Heart left ventricle (tissue), 16 donors: ENCODE measurements at regions not wholly inside any gene's neighbourhood (a gene's known extent, or its start where the extent isn't known, plus 50 kb on each side); places are given as distances from the start of the nearest gene placed in this dataset.

Experiments
- ATAC-seq, 4 donors: fragments of 200-7000 bp; cut with Tn5 transposase; one replicate each; pipeline ENCODE4 v1.9.1; 2020 to 2022; ENCODE audit warnings: moderate library complexity in 4 of 4, mild to moderate bottlenecking in 3 of 4, moderate number of reproducible peaks in 1 of 4
- DNase-seq, 5 donors: peaks; one replicate each; pipeline ENCODE4 v3.0.0-alpha.2; 2020
- H3K27ac ChIP-seq, 12 donors: fragments of 200-600 bp; sonication (generic) in 4 of 12; one replicate each; pipeline versions ENCODE4 v1.5.0 to v1.8.0; 2016 to 2022; ENCODE audit warnings: mild to moderate bottlenecking in 2 of 12
- H3K27me3 ChIP-seq, 9 donors: fragments of 200-600 bp; sonication (generic) in 2 of 9; one replicate each; pipeline versions ENCODE4 v1.5.1 to v1.8.0; 2016 to 2022; ENCODE audit warnings: mild to moderate bottlenecking in 3 of 9
- H3K36me3 ChIP-seq, 9 donors: fragments of 200-600 bp; sonication (generic) in 2 of 9; one replicate each; pipeline versions ENCODE4 v1.5.0 to v1.8.0; 2018 to 2022; ENCODE audit warnings: mild to moderate bottlenecking in 2 of 9
- H3K4me1 ChIP-seq, 12 donors: fragments of 200-600 bp; sonication (generic) in 4 of 12; one replicate each; pipeline versions ENCODE4 v1.5.0 to v1.8.0; 2016 to 2022; ENCODE audit warnings: mild to moderate bottlenecking in 3 of 12
- H3K4me3 ChIP-seq, 12 donors: fragments of 200-600 bp; sonication (generic) in 4 of 12; one replicate each; pipeline versions ENCODE4 v1.5.0 to v1.8.0; 2017 to 2022; ENCODE audit warnings: mild to moderate bottlenecking in 9 of 12, moderate library complexity in 4 of 12
- H3K9me3 ChIP-seq, 12 donors: fragments of 200-600 bp; sonication (generic) in 4 of 12; one replicate each; pipeline versions ENCODE4 v1.5.0 to v1.8.0; 2016 to 2022; ENCODE audit warnings: mild to moderate bottlenecking in 1 of 12
- CTCF ChIP-seq, 12 donors: fragments of 200-600 bp; sonication (generic) in 4 of 12; IDR thresholded peaks; one replicate each; pipeline versions ENCODE4 v1.5.0 to v1.8.0; 2018 to 2022; ENCODE audit warnings: antibody characterized with exemption in 12 of 12, mild to moderate bottlenecking in 5 of 12
- POLR2A ChIP-seq, 2 donors: fragments of 450-650 bp; IDR thresholded peaks; one replicate each; pipeline ENCODE4 v1.6.1; 2017; ENCODE audit warnings: antibody characterized with exemption in 2 of 2, mild to moderate bottlenecking in 2 of 2, moderate library complexity in 2 of 2
- WGBS, 4 donors: extraction: QIAGEN DNeasy Blood & Tissue Kit in 2 of 4; methylation state at CpG; one replicate each; pipeline versions ENCODE4 v1.1.5 to v1.1.7; 2013 to 2018; 5-methylcytosine and 5-hydroxymethylcytosine counted together
- intact Hi-C, 10 donors: fragments of 100-400 bp; cut with DNase I; formaldehyde crosslinking; loops; one replicate each; pipeline versions ENCODE4 v1.11.1 to v1.14.2; 2022
- donor health status: ischemic (EF 13 %, LVEDD 7.1; RV severe dilation, severe dysfunction).
- donor health status: healthy with polysubstance abuse.
- donor health status: DM: no; HTN: yes; CAD: no.
- donor health status: DM: no; HTN: no; CAD: no.
- donor health status: ischemic (EF 25% LVEDD 6.9; RV normal size, moderate dysfunction).
- donor health status: ischemic (EF 25% LVEDD 5.7; RV mildly dilated, moderate dysfunction).
- donor health status: healthy.
- donor health status: DM: yes; HTN: yes; CAD: no.
- donor health status: ischemic (EF 35%, LVEDD 5.7; RV mildly dilated, moderate dysfunction).
- donor health status: nonischemic (EF 11% LVEDD 7.7; RV severe dilation, severe dysfunction).
- donor health status: DM: yes; HTN: yes; CAD: no.
- donor health status: PGD.
- donor health status: ischemic (EF 29% LVEDD 5.4; RV normal size, mild dysfunction).
- donor health status: nonischemic (EF 23%, LVEDD 6.1; RV moderate dilation, normal function).

GRCh38 chr6:106035655-106036054, 50.5 kb upstream of the PRDM1 start:
- intact Hi-C loops: no loop called here
- no peak for TF ChIP-seq CTCF (IDR thresholded peaks at IDR 0.05)
- no peak for TF ChIP-seq POLR2A (IDR thresholded peaks at IDR 0.05)
- no peak for DNase-seq
- H3K27ac ChIP-seq: no peak overlapping the region
- H3K36me3 ChIP-seq: no peaks in the 10 kb centered on the region
- no peak for ATAC-seq
- H3K27me3 ChIP-seq: no peaks in the 10 kb centered on the region
- no peaks in the 10 kb centered on the region for H3K4me1 ChIP-seq
- 89 to 97% (median 93%) methylated on average over 2 of the region's 2 CpGs for WGBS, 4 donors
- H3K9me3 ChIP-seq: peaks cover 0 to 29% (median 1%) of the 10 kb centered on the region in 12 donors
- no peak overlapping the region for H3K4me3 ChIP-seq

GRCh38 chr6:106033806-106034205, 52.3 kb upstream of the PRDM1 start:
- 65 to 96% (median 95%) methylated on average over 2 of the region's 2 CpGs for WGBS, 4 donors

GRCh38 chr6:106027758-106028157, 58.4 kb upstream of the PRDM1 start:
- ATAC-seq: no peak
- TF ChIP-seq POLR2A (IDR thresholded peaks at IDR 0.05) (no peak), CTCF (IDR thresholded peaks at IDR 0.05) (no peak)
- Histone ChIP-seq H3K4me1 (no peaks in the 10 kb centered on the region), H3K36me3 (no peaks in the 10 kb centered on the region), H3K9me3 (no peaks in the 10 kb centered on the region), H3K27ac (no peak overlapping the region), H3K4me3 (no peak overlapping the region), H3K27me3 (peaks cover 0 to 15% (median 4%) of the 10 kb centered on the region in 9 donors)
- intact Hi-C loops: no loop called here
- DNase-seq: no peak

More at GRCh38 chr6:106033806-106034205, 52.3 kb upstream of the PRDM1 start:
- no peak overlapping the region for H3K27ac ChIP-seq
- TF ChIP-seq CTCF (IDR thresholded peaks at IDR 0.05): no peak
- no peak for TF ChIP-seq POLR2A (IDR thresholded peaks at IDR 0.05)
- H3K9me3 ChIP-seq: peaks cover 0 to 29% (median 1%) of the 10 kb centered on the region in 12 donors
- intact Hi-C loops: no loop called here
- no peak overlapping the region for H3K4me3 ChIP-seq
- ATAC-seq (no peak), DNase-seq (no peak)
- no peaks in the 10 kb centered on the region for H3K27me3 ChIP-seq
- no peaks in the 10 kb centered on the region for H3K36me3 ChIP-seq
- H3K4me1 ChIP-seq: no peaks in the 10 kb centered on the region

- intact Hi-C loops: no loop called here
- no peak for DNase-seq
- Histone ChIP-seq H3K4me3 (no peak overlapping the region), H3K4me1 (no peaks in the 10 kb centered on the region), H3K9me3 (no peaks in the 10 kb centered on the region), H3K36me3 (no peaks in the 10 kb centered on the region), H3K27ac (peak overlapping the region in 1 of 12 donors; percentile 38), H3K27me3 (peaks cover 0 to 15% (median 4%) of the 10 kb centered on the region in 9 donors)
- peak in 1 of 4 donors; percentile 26 for ATAC-seq
- WGBS, 4 donors: 69 to 74% (median 71%) methylated on average over 17 of the region's 17 CpGs
- no peak for TF ChIP-seq POLR2A (IDR thresholded peaks at IDR 0.05)
- TF ChIP-seq CTCF (IDR thresholded peaks at IDR 0.05): no peak
These were observed 59.1 kb upstream of the PRDM1 start for GRCh38 chr6:106026748-106027715.
